Calu3 (cell line): ENCODE measurements at regions not wholly inside any gene's neighbourhood (a gene's known extent, or its start where the extent isn't known, plus 50 kb on each side); places are given as distances from the start of the nearest gene placed in this dataset.
"Not testable (repeated sequence)": the region's sequence is repeated elsewhere in the genome, so short reads cannot be mapped to it uniquely, and the experiment has no call there.

ENCODE experiments used
- BruUV-seq: library from RNA; stranded (reverse); fragments of 400-500 nt; replicated peaks from 2 replicates; lab custom pipeline; 2021; lab: Mats Ljungman, UMichigan
- CTCF ChIA-PET: fragments of 300-600 bp; sonication (Branson Sonifier 250); formaldehyde crosslinking; loops from one replicate; lab custom pipeline; 2022; ENCODE audit warnings: antibody characterized with exemption; lab: Charles Lee
- DNase-seq: peaks from one replicate; pipeline ENCODE4 v3.0.0; 2022
- H3K27ac Mint-ChIP-seq: one replicate; pipeline ENCODE4 v1.8.0; 2022; ENCODE audit warnings: mixed read lengths; ENCODE audit not compliant: unreplicated experiment
- H3K27me3 Mint-ChIP-seq: one replicate; pipeline ENCODE4 v1.8.0; 2022; ENCODE audit warnings: mixed read lengths; ENCODE audit not compliant: unreplicated experiment
- H3K36me3 Mint-ChIP-seq: one replicate; pipeline ENCODE4 v1.8.0; 2022; ENCODE audit warnings: mild to moderate bottlenecking, moderate library complexity, mixed read lengths; ENCODE audit not compliant: insufficient read depth, unreplicated experiment
- H3K4me1 Mint-ChIP-seq: one replicate; pipeline ENCODE4 v1.8.0; 2022; ENCODE audit warnings: mild to moderate bottlenecking, low read depth, mixed read lengths; ENCODE audit not compliant: unreplicated experiment
- H3K4me3 Mint-ChIP-seq: one replicate; pipeline ENCODE4 v1.8.0; 2022; ENCODE audit warnings: mild to moderate bottlenecking, low read depth, moderate library complexity, mixed read lengths; ENCODE audit not compliant: unreplicated experiment
- H3K9me3 Mint-ChIP-seq: one replicate; pipeline ENCODE4 v1.8.0; 2022; ENCODE audit warnings: low read depth, mixed read lengths; ENCODE audit not compliant: unreplicated experiment
- intact Hi-C: fragments of 100-400 bp; cut with micrococcal nuclease; formaldehyde crosslinking; loops from one replicate; pipeline ENCODE4 v1.10.0; 2022; ENCODE audit not compliant: unreplicated experiment
- TF ChIP-seq, protein P1 (sequence below): fragments of 200-600 bp; IDR thresholded peaks from one replicate; pipeline ENCODE4 v1.8.0; 2022; ENCODE audit warnings: antibody characterized with exemption; ENCODE audit not compliant: unreplicated experiment

GRCh38 chr6:91911945-91912344 is 1325.1 kb upstream of the MAP3K7 start:
- no peaks in the 10 kb centered on the region for H3K27me3 Mint-ChIP-seq
- CTCF ChIA-PET, result no interaction called here
- TF ChIP-seq, protein P1, sequence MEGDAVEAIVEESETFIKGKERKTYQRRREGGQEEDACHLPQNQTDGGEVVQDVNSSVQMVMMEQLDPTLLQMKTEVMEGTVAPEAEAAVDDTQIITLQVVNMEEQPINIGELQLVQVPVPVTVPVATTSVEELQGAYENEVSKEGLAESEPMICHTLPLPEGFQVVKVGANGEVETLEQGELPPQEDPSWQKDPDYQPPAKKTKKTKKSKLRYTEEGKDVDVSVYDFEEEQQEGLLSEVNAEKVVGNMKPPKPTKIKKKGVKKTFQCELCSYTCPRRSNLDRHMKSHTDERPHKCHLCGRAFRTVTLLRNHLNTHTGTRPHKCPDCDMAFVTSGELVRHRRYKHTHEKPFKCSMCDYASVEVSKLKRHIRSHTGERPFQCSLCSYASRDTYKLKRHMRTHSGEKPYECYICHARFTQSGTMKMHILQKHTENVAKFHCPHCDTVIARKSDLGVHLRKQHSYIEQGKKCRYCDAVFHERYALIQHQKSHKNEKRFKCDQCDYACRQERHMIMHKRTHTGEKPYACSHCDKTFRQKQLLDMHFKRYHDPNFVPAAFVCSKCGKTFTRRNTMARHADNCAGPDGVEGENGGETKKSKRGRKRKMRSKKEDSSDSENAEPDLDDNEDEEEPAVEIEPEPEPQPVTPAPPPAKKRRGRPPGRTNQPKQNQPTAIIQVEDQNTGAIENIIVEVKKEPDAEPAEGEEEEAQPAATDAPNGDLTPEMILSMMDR, result no peak
- H3K36me3 Mint-ChIP-seq, result no peaks in the 10 kb centered on the region
- intact Hi-C loops, result no loop called here
- no peak for DNase-seq
- H3K27ac Mint-ChIP-seq, result no peak overlapping the region
- BruUV-seq, result no TSS peak
- H3K4me1 Mint-ChIP-seq, result no peaks in the 10 kb centered on the region
- no peak overlapping the region for H3K4me3 Mint-ChIP-seq
- peaks cover 11% of the 10 kb centered on the region for H3K9me3 Mint-ChIP-seq

DNA sequence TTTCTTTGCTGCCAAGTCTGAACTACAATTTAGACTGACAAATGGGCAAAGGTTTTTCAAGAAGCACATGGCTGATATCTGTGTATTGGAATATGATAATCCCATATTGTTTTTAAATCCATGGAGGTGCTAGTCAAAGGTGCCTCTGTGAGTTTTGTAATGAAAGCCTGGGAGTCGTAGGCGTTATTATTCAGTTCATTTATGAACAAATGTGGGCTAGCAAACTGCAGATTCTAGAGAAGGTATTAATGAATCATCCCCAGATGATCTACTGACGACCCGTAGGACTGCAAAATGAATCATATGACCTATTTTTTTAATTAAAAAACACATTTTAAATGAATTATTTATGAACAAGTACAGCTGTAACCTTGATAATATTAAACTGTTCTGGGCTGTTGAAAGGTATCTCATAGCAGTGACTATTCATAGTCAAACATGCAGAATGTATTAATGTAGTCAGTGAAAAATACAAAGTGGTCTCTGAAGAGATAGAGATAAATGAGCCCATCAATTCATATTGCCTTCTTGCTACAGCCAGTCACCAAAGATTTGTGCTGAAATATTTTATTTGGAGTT is 1317.8 kb upstream of the MAP3K7 start:
- Mint-ChIP-seq H3K4me1 (no peaks in the 10 kb centered on the region), H3K36me3 (no peaks in the 10 kb centered on the region), H3K4me3 (no peak overlapping the region), H3K27ac (no peak overlapping the region), H3K9me3 (peaks cover 9% of the 10 kb centered on the region), H3K27me3 (no peaks in the 10 kb centered on the region)
- BruUV-seq, result no TSS peak
- intact Hi-C loops, result no loop called here
- no peak for DNase-seq
- TF ChIP-seq, protein P1, result no peak
- CTCF ChIA-PET, result no interaction called here

- no peak overlapping the region for H3K4me3 Mint-ChIP-seq
- no peaks in the 10 kb centered on the region for H3K27me3 Mint-ChIP-seq
- H3K27ac Mint-ChIP-seq, result no peak overlapping the region
- CTCF ChIA-PET, result no interaction called here
- TF ChIP-seq, protein P1, result no peak
- no peaks in the 10 kb centered on the region for H3K4me1 Mint-ChIP-seq
- BruUV-seq, result no TSS peak
- H3K9me3 Mint-ChIP-seq, result peaks cover 12% of the 10 kb centered on the region
- no peak for DNase-seq
- intact Hi-C loops, result no loop called here
- H3K36me3 Mint-ChIP-seq, result no peaks in the 10 kb centered on the region
Observed at GRCh38 chr6:91895599-91896285, 1308.9 kb upstream of the MAP3K7 start.

DNA sequence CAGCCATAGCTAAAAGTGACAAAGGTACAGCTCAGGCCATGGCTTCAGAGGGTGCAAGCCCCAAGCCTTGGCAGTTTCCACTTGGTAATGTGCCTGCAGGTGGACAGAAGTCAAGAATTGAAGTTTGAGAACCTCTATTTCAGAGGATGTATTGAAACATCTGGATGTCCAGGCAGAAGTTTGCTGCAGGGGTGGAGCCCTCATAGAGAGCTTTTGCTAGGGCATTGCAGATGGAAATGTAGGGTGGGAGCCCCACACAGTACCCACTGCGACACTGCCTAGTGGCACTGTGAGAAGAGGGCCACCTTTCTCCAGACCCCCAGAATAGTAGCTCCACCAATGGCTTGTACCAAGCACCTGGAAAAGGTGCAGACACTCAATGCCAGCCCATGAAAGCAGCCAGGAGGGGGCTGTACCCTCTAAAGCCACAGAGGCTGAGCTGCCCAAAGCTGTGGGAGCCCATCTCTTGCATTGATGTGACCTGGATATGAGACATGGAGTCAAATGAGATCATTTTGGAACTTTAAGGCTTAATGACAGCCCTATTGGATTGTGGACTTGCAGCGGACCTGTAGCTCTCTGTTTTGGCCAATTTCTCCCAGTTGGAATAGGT is 1299.4 kb upstream of the MAP3K7 start:
- no peaks in the 10 kb centered on the region for H3K4me1 Mint-ChIP-seq
- CTCF ChIA-PET, result no interaction called here
- H3K36me3 Mint-ChIP-seq, result no peaks in the 10 kb centered on the region
- DNase-seq, result no peak
- no peak overlapping the region for H3K4me3 Mint-ChIP-seq
- intact Hi-C loops, result no loop called here
- no peaks in the 10 kb centered on the region for H3K27me3 Mint-ChIP-seq
- no peak overlapping the region for H3K27ac Mint-ChIP-seq
- peaks cover 8% of the 10 kb centered on the region for H3K9me3 Mint-ChIP-seq
- TF ChIP-seq, protein P1, result no peak
- no TSS peak for BruUV-seq

- DNase-seq, H3K4me3 Mint-ChIP-seq, BruUV-seq, H3K27me3 Mint-ChIP-seq, H3K4me1 Mint-ChIP-seq, H3K9me3 Mint-ChIP-seq, intact Hi-C loops, H3K36me3 Mint-ChIP-seq, CTCF ChIA-PET, H3K27ac Mint-ChIP-seq: not testable (repeated sequence)
Observed at GRCh38 chr6:91881791-91882190, 1294.9 kb upstream of the MAP3K7 start.
